ENCODE measurements at regions not wholly inside any gene's neighbourhood (a gene's known extent, or its start where the extent isn't known, plus 50 kb on each side); places are given as distances from the start of the nearest gene placed in this dataset.
"Not testable (repeated sequence)": the region's sequence is repeated elsewhere in the genome, so short reads cannot be mapped to it uniquely, and the experiment has no call there.

DNA sequence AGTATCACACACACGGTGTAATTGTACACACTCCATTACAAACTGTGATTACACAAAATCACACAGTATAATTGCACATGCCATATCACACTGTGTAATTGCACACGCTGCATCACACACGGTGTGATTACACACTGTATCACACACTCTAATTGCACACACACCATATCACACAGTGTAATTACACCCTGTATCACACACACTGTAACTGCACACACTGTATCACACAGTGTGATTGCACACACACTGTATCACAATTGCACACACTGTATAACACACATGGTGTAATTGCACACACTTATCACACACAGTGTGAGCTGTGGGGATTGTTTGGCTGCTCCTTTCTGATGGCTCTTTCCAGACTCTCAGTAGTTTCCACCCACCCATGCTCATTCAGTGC, 162.6 kb upstream of the SGCG start:
- WGBS: 88% methylated on average over 3 of the region's 3 CpGs
- DNase-seq (no peak), ATAC-seq (no peak)
- H3K4me3 ChIP-seq (ENCODE audit: low read length): no peak overlapping the region
- intact Hi-C loops (cut with DNase I): loop anchor here in 3 of 4 donors (5.0 to 10.0 kb wide), 3 partner anchors 193 to 223 kb away; no protein-coding TSS in a partner anchor
- H3K4me1 ChIP-seq (ENCODE audit: control insufficient read depth, insufficient read depth, low read length): no peaks in the 10 kb centered on the region
- H3K27ac ChIP-seq (ENCODE audit: low read length): no peak overlapping the region
- H3K27me3 ChIP-seq (ENCODE audit: control insufficient read depth, insufficient read depth): no peaks in the 10 kb centered on the region
- H3K9me3 ChIP-seq (ENCODE audit: control insufficient read depth, low read length): no peaks in the 10 kb centered on the region

DNA sequence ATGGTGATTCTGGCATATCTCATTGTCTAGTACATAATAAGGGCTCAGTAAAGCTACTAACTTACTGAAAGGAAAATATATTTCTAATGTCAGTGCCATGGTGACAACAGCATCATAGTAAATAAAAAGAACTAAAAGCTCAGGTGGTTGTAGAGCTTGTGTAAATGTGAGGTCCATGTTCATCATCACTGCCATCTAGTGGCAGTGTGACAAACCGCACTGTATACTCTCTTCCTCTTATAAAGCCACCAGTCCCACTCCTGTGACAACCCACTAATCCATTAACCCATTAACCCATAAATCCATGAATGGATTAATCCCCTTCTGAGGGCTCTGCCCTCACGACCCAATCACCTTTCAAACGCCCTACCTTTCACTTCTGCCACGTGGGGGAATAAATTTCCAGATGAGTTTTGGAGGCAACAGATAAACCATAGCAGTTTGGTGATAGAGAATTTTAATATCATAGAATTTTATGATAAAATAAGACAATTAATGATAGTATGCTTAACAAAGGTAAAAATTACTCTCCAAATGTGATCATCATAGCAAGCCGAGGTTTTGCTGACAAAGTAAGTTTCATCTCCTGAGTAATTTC, 160.4 kb upstream of the SGCG start:
- H3K4me3 ChIP-seq (ENCODE audit: low read length): no peak overlapping the region
- peak in 1 of 3 donors; percentile 44 for DNase-seq
- peak; percentile 67 to 71 for ATAC-seq
- WGBS: 15% methylated on average over 5 of the region's 5 CpGs
- no peaks in the 10 kb centered on the region for H3K4me1 ChIP-seq (ENCODE audit: control insufficient read depth, insufficient read depth, low read length)
- no peaks in the 10 kb centered on the region for H3K27me3 ChIP-seq (ENCODE audit: control insufficient read depth, insufficient read depth)
- intact Hi-C loops (cut with DNase I): loop anchor here in 1 of 4 donors (5.0 kb wide), 1 partner anchor 218 kb away; no protein-coding TSS in a partner anchor
- H3K9me3 ChIP-seq (ENCODE audit: control insufficient read depth, low read length): no peaks in the 10 kb centered on the region
- no peak overlapping the region for H3K27ac ChIP-seq (ENCODE audit: low read length)

DNA sequence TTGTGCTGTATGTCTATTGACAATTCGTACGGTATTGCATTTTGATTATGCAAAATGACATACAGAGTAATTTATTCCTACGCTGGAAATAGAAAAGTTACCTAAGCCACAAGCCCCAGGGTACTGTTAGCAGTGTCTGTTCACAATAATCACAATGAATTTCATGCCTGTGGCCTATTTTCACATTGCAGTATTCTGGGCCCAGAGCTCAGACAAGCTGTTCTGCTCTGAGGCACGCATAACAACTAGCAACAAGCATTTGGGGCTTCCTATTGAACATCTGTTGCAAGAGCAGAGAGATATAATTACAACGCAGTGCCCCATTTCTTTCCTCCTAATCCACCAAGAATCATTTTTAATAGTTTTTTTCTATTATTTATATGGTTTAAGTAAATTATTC, 158.9 kb upstream of the SGCG start:
- 85% methylated on average over 5 of the region's 5 CpGs for WGBS
- H3K27ac ChIP-seq (ENCODE audit: low read length): no peak overlapping the region
- no peaks in the 10 kb centered on the region for H3K4me1 ChIP-seq (ENCODE audit: control insufficient read depth, insufficient read depth, low read length)
- ATAC-seq (no peak), DNase-seq (no peak)
- no peak overlapping the region for H3K4me3 ChIP-seq (ENCODE audit: low read length)
- intact Hi-C loops (cut with DNase I): loop anchor here in 1 of 4 donors (5.0 kb wide), 1 partner anchor 220 kb away; no protein-coding TSS in a partner anchor
- no peaks in the 10 kb centered on the region for H3K27me3 ChIP-seq (ENCODE audit: control insufficient read depth, insufficient read depth)
- no peaks in the 10 kb centered on the region for H3K9me3 ChIP-seq (ENCODE audit: control insufficient read depth, low read length)

DNA sequence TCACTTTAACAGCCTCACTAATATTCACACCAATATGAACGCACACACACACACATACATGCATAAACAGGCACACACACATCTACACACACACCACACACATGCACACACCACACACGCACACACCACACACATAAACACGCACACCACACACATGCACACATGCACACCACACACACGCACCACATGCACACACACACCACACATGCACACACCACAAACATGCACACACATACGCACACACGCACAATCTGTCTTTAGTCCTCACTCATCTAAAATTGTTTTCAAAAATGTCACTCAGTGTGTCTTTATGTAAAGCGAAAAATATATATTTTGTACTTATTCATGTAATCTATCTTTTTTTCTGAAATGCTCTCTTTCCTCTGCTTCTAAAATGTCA, 158.1 kb upstream of the SGCG start:
- DNase-seq (no peak), ATAC-seq (no peak)
- 88% methylated on average over 7 of the region's 7 CpGs for WGBS
- no peak overlapping the region for H3K4me3 ChIP-seq (ENCODE audit: low read length)
- H3K4me1 ChIP-seq (ENCODE audit: control insufficient read depth, insufficient read depth, low read length): no peaks in the 10 kb centered on the region
- intact Hi-C loops (cut with DNase I): loop anchor here in 1 of 4 donors (5.0 kb wide), 1 partner anchor 220 kb away; no protein-coding TSS in a partner anchor
- H3K27ac ChIP-seq (ENCODE audit: low read length): no peak overlapping the region
- no peaks in the 10 kb centered on the region for H3K27me3 ChIP-seq (ENCODE audit: control insufficient read depth, insufficient read depth)
- no peaks in the 10 kb centered on the region for H3K9me3 ChIP-seq (ENCODE audit: control insufficient read depth, low read length)

DNA sequence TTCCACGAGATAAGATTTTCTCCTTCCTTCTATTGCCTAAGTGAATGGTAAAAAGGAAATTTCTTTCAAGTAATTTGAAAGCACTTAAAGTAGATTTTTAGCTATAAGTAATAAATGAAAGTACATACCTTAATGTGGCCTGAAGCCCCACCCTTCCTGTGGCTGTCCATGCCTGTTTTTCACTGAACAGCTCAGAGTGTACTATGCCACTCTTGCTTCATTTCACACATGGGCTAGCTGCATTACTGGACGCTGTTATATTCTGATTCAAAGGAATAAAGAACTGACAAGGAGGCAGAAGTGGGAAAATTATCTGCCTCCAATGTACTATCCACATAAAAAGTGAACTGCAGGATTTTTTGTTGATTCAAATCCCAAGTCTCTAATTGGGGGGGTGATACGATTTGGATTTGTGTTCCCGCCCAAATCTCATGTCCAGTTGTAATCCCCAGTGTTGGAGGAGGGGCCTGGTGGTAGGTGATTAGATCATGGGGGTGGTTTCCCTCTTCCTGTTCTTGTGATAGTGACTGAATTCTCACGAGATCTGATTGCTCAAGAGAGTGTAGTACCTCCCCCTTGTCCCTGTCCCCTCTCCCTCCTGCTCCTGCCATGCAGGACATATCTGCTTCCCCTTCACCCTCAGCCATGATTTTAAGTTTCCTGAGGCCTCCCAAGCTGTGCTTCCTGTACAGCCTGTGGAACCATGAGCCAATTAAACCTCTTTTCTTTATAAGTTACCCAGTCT, 154.7 kb upstream of the SGCG start:
- 58% methylated on average over 5 of the region's 5 CpGs for WGBS
- intact Hi-C loops (cut with DNase I): no loop called here
- no peaks in the 10 kb centered on the region for H3K9me3 ChIP-seq (ENCODE audit: control insufficient read depth, low read length)
- no peak for ATAC-seq
- H3K4me3 ChIP-seq (ENCODE audit: low read length): no peak overlapping the region
- no peaks in the 10 kb centered on the region for H3K27me3 ChIP-seq (ENCODE audit: control insufficient read depth, insufficient read depth)
- no peaks in the 10 kb centered on the region for H3K4me1 ChIP-seq (ENCODE audit: control insufficient read depth, insufficient read depth, low read length)
- DNase-seq: no peak
- no peak overlapping the region for H3K27ac ChIP-seq (ENCODE audit: low read length)

DNA sequence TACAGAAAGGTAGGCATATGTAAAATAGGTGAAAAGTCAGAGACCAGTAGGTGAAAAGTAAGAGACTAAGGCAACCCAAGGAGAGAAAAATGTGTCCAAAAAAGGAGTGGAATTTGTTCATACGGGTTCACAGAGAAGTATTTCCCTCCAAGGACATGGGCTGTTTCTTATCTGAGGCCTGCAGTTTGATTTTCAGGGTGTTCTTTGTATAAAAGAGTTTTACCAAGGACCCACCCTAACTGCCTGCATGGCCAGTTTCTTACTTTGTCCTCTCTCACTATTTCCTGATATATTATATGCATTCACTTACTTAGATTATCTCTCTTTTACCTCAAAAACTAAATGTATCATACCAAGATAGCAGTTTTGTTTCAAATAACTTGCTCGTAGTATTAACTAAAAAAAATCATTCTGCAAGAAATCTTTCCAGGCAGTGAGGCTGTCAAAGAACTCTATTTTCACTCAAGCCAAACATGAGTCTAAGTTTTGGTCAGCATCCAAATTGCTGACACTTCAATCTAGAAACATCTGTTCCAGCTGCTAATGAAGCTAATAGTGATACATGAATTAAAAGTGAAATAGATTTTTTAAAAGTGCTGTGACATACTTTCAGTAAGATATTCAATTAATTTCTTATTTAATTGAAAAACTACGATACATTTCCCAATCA, 141.4 kb upstream of the SGCG start:
- intact Hi-C loops (cut with DNase I): no loop called here
- no peaks in the 10 kb centered on the region for H3K27me3 ChIP-seq (ENCODE audit: control insufficient read depth, insufficient read depth)
- H3K27ac ChIP-seq (ENCODE audit: low read length): no peak overlapping the region
- DNase-seq: no peak
- no peak for ATAC-seq
- H3K9me3 ChIP-seq (ENCODE audit: control insufficient read depth, low read length): no peaks in the 10 kb centered on the region
- no peaks in the 10 kb centered on the region for H3K4me1 ChIP-seq (ENCODE audit: control insufficient read depth, insufficient read depth, low read length)
- no peak overlapping the region for H3K4me3 ChIP-seq (ENCODE audit: low read length)
- 43% methylated on average over 3 of the region's 3 CpGs for WGBS

DNA sequence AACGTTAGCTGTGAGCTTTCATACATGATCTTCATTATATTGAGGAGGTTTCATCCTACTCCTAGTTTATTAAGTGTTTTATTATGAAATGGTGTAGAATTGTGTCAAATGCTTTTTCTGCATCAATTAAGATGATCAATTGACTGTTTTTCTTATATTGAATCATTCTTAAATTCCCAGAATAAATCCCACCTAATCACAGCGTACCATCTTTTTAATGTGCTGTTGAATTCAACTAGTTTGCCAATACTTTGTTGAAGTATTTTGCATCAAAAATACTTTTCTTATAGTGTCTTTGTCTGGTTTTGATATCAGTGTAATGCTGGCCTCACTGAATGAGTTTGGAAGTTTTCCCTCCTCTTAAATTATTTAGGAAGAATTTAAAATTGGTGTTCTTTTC, 138.6 kb upstream of the SGCG start:
- WGBS: 74% methylated on average over 2 of the region's 2 CpGs

DNA sequence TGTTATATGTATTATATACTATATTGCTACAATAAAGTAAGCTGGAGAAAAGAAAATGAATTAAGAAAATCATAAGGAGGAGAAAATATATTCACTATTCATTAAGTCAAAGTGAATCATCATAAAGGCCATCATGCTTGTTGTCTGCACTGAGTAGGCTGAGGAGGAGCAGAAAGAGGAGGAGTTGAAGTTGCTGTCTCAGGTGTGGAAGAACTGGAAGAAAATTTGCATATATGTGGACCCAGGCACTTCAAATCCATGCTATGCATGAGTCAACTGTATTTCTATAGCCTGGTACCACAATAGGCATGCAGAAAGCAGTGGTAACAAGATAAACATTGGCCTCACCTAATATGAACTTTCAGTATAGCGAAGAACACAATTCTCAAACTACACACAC, 135.9 kb upstream of the SGCG start:
- intact Hi-C loops (cut with DNase I): no loop called here
- H3K9me3 ChIP-seq (ENCODE audit: control insufficient read depth, low read length): no peaks in the 10 kb centered on the region
- DNase-seq: no peak
- H3K4me3 ChIP-seq (ENCODE audit: low read length): no peak overlapping the region
- ATAC-seq: no peak
- H3K4me1 ChIP-seq (ENCODE audit: control insufficient read depth, insufficient read depth, low read length): no peaks in the 10 kb centered on the region
- WGBS: 85% methylated on average over 1 of the region's 1 CpG
- no peaks in the 10 kb centered on the region for H3K27me3 ChIP-seq (ENCODE audit: control insufficient read depth, insufficient read depth)
- H3K27ac ChIP-seq (ENCODE audit: low read length): no peak overlapping the region

More for the DNA sequence above, 138.6 kb upstream of the SGCG start:
- Histone ChIP-seq H3K27ac (ENCODE audit: low read length) (no peak overlapping the region), H3K4me3 (ENCODE audit: low read length) (no peak overlapping the region), H3K27me3 (ENCODE audit: control insufficient read depth, insufficient read depth) (no peaks in the 10 kb centered on the region), H3K9me3 (ENCODE audit: control insufficient read depth, low read length) (no peaks in the 10 kb centered on the region), H3K4me1 (ENCODE audit: control insufficient read depth, insufficient read depth, low read length) (no peaks in the 10 kb centered on the region)
- intact Hi-C loops (cut with DNase I): no loop called here
- DNase-seq (no peak), ATAC-seq (no peak)

DNA sequence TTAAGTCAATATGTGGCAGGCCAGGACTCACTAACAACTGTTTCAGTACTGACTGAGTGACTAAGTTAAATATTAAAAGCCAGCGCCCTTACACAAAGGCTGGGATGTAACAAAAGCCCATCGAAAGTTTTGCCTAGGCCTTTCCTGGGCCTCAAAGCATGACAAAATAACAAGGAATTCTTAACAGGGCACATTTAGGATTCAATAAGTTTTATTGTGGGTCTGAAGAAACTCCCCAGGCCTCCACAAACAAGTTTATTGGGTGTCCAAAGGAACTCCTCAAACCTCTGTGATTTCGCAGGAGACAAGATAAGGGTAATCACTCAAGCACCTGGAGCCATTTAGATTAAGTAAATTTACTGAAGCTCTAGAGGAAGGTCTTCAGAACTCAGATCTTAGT, 130.7 kb upstream of the SGCG start:
- no peak for ATAC-seq
- DNase-seq: no peak
- Histone ChIP-seq H3K9me3 (ENCODE audit: control insufficient read depth, low read length) (no peaks in the 10 kb centered on the region), H3K27me3 (ENCODE audit: control insufficient read depth, insufficient read depth) (no peaks in the 10 kb centered on the region), H3K4me1 (ENCODE audit: control insufficient read depth, insufficient read depth, low read length) (no peaks in the 10 kb centered on the region), H3K4me3 (ENCODE audit: low read length) (no peak overlapping the region), H3K27ac (ENCODE audit: low read length) (no peak overlapping the region)
- intact Hi-C loops (cut with DNase I): no loop called here
- WGBS: 90% methylated on average over 3 of the region's 3 CpGs

DNA sequence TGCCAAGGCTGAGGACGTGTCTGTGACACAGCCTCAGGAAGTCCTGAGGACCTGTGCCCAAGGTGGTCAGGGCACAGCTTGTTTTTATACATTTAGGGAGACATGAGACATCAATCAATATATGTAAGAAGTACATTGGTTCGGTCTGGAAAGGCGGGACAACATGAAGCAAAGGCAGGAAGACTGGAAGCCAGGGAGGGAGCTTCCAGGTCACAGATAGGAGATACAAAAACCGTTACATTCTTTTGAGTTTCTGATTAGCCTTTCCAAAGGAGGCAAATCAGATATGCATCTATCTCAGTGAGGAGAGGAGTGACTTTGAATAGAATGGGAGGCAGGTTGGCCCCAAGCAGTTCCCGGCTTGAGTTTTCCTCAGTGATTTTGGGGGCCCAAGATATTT, 127.1 kb upstream of the SGCG start:
- H3K27me3 ChIP-seq (ENCODE audit: control insufficient read depth, insufficient read depth); H3K4me1 ChIP-seq (ENCODE audit: control insufficient read depth, insufficient read depth, low read length); ATAC-seq; H3K27ac ChIP-seq (ENCODE audit: low read length); intact Hi-C loops (cut with DNase I); DNase-seq; H3K9me3 ChIP-seq (ENCODE audit: control insufficient read depth, low read length); H3K4me3 ChIP-seq (ENCODE audit: low read length): not testable (repeated sequence)
- 70% methylated on average over 5 of the region's 5 CpGs for WGBS

DNA sequence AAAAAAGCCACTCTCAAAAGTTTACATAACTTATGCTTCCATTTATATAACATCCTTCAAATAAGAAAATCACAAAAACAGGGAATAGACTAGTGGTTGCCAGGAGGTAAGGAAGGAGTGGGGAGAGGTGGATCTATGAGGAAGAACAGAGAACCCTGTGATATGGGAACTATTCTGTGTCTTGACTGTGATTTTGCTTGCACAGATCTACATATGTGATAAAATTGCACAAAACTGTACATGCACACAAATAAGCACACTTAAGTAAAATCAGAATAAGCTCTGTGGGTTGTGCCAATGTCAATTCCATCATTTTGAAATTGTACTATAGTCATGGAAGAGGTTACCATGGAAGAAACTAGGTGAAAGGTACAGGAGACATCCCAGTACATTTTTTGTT, 121.6 kb upstream of the SGCG start:
- no peak for ATAC-seq
- Histone ChIP-seq H3K9me3 (ENCODE audit: control insufficient read depth, low read length) (no peaks in the 10 kb centered on the region), H3K4me1 (ENCODE audit: control insufficient read depth, insufficient read depth, low read length) (no peaks in the 10 kb centered on the region), H3K27me3 (ENCODE audit: control insufficient read depth, insufficient read depth) (no peaks in the 10 kb centered on the region), H3K27ac (ENCODE audit: low read length) (no peak overlapping the region), H3K4me3 (ENCODE audit: low read length) (no peak overlapping the region)
- intact Hi-C loops (cut with DNase I): no loop called here
- no peak for DNase-seq

Measured in right cardiac atrium (tissue), 5 donors.